HL-60 (cell line): ENCODE measurements at regions not wholly inside any gene's neighbourhood (a gene's known extent, or its start where the extent isn't known, plus 50 kb on each side); places are given as distances from the start of the nearest gene placed in this dataset.

Experiments
- DNase-seq, 2 experiments: peaks; one replicate each; pipeline ENCODE4 v3.0.0-alpha.2; 2010 to 2020; ENCODE audit warnings: low read depth in 1 of 2, low spot score in 1 of 2
- H3K27ac ChIP-seq: fragments of 250-450 bp; sonication (Bioruptor Pico); replicated peaks from 2 replicates; pipeline ENCODE4 v1.5.1; 2020; ENCODE audit warnings: mild to moderate bottlenecking, moderate library complexity
- H3K27me3 ChIP-seq: fragments of 250-450 bp; sonication (Bioruptor Pico); 2 replicates; pipeline ENCODE4 v1.5.1; 2021; ENCODE audit warnings: mild to moderate bottlenecking, moderate library complexity; ENCODE audit not compliant: insufficient read depth, poor library complexity, severe bottlenecking
- H3K4me3 ChIP-seq: replicated peaks from 2 replicates; pipeline ENCODE4 v1.5.1; 2011; ENCODE audit warnings: mild to moderate bottlenecking, control low read depth, low read length; ENCODE audit not compliant: insufficient read depth
- GABPA ChIP-seq: IDR thresholded peaks from 2 replicates; pipeline ENCODE4 v1.6.1; 2012; ENCODE audit warnings: low read depth
- POLR2AphosphoS5 ChIP-seq: IDR thresholded peaks from 2 replicates; pipeline ENCODE4 v1.6.1; 2012; ENCODE audit warnings: low read depth
- REST ChIP-seq: IDR thresholded peaks from 2 replicates; pipeline ENCODE4 v1.6.1; 2012; ENCODE audit warnings: low read depth; ENCODE audit not compliant: insufficient replicate concordance
- SPI1 ChIP-seq: IDR thresholded peaks from 2 replicates; pipeline ENCODE4 v1.6.1; 2012; ENCODE audit warnings: low read depth, mild to moderate bottlenecking, borderline replicate concordance
- TF ChIP-seq, protein P1 (sequence below): IDR thresholded peaks from one replicate; pipeline ENCODE4 v1.5.1; 2011; ENCODE audit warnings: low read length, control low read depth, inconsistent platforms; ENCODE audit not compliant: insufficient read depth

- no peaks in the 10 kb centered on the region for H3K27me3 ChIP-seq
- TF ChIP-seq REST (no peak), SPI1 (no peak), POLR2AphosphoS5 (no peak), GABPA (no peak)
- TF ChIP-seq, protein P1, sequence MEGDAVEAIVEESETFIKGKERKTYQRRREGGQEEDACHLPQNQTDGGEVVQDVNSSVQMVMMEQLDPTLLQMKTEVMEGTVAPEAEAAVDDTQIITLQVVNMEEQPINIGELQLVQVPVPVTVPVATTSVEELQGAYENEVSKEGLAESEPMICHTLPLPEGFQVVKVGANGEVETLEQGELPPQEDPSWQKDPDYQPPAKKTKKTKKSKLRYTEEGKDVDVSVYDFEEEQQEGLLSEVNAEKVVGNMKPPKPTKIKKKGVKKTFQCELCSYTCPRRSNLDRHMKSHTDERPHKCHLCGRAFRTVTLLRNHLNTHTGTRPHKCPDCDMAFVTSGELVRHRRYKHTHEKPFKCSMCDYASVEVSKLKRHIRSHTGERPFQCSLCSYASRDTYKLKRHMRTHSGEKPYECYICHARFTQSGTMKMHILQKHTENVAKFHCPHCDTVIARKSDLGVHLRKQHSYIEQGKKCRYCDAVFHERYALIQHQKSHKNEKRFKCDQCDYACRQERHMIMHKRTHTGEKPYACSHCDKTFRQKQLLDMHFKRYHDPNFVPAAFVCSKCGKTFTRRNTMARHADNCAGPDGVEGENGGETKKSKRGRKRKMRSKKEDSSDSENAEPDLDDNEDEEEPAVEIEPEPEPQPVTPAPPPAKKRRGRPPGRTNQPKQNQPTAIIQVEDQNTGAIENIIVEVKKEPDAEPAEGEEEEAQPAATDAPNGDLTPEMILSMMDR: no peak
- no peak overlapping the region for H3K27ac ChIP-seq
- no peak for DNase-seq
- H3K4me3 ChIP-seq: no peak overlapping the region
These were observed 531.9 kb downstream of the KLF12 start for GRCh38 chr13:73602295-73602694.

DNA sequence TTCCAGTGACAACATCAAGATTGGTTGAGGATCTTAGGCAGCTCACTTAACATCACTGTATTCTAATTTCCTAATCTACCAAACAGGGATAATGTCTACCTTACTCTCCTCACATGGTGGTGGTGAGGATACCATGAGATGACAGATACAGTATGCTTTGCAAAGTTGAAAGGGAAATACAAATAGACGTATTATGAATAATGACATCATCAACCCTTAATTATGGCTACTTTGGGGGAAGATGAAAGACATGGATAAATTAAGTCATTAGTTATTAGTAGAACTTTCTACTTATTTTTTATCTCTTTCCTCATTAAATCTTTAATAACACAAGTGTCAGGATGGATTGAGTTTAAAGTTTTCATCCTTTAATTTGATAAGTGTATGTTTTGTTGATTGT is 532.5 kb downstream of the KLF12 start:
- DNase-seq: no peak
- Histone ChIP-seq H3K4me3 (no peak overlapping the region), H3K27me3 (no peaks in the 10 kb centered on the region), H3K27ac (no peak overlapping the region)
- TF ChIP-seq REST: no peak
- no peak for TF ChIP-seq GABPA
- TF ChIP-seq POLR2AphosphoS5: no peak
- TF ChIP-seq, protein P1: no peak
- no peak for TF ChIP-seq SPI1

DNA sequence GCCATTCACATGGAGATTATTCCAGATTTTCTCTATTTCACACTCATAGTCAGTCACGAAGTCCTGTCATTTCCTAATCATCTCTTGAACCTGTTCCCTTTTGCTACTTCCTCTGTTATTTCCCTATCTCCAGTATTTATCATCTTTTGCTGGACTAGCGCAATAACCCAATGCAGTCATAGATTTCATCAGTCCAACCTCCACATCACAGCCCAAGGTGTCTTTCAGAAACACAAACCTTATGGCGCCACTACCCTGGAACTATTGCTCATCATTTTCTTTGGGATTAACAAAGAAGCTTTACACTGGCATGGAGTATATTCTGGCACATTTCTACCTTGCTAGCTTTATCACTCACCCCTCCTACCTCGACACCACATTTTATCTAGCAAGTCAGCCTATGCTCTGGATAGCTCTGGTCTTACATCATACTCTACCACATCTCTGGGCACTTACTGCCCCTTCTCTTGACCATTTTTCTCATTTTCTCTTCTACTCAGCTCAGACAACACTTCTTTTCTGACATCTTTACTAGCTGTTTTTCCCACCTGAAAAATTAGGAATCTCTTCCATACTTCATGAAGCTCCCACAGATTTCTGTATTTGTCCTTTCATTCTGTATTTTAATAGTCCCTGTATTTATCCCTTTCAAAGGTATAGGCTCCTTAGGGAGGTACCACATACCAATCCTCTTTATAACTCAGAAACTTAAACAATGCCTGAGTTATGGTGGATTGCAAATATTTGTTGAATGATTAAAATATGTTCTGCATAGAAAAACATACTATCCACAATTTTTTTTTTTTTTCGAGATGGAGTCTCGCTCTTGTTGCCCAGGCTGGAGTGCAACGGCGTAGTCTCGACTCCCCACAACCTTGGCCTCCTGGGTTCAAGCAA is 534.7 kb downstream of the KLF12 start:
- no peak for DNase-seq
- TF ChIP-seq REST: no peak
- no peak for TF ChIP-seq GABPA
- TF ChIP-seq, protein P1: no peak
- TF ChIP-seq POLR2AphosphoS5: no peak
- no peak for TF ChIP-seq SPI1
- no peak overlapping the region for H3K27ac ChIP-seq
- no peak overlapping the region for H3K4me3 ChIP-seq
- H3K27me3 ChIP-seq: no peaks in the 10 kb centered on the region
